C4-2B (cell line): ENCODE measurements at regions not wholly inside any gene's neighbourhood (a gene's known extent, or its start where the extent isn't known, plus 50 kb on each side); places are given as distances from the start of the nearest gene placed in this dataset.
"Not testable (repeated sequence)": the region's sequence is repeated elsewhere in the genome, so short reads cannot be mapped to it uniquely, and the experiment has no call there.

Source experiments
- ZFX ChIP-seq: fragments of 450-650 bp; IDR thresholded peaks from 2 replicates; pipeline ENCODE4 v1.6.1; 2017
- TF ChIP-seq, protein P1 (sequence below): fragments of 450-650 bp; conservative IDR thresholded peaks from 2 replicates; pipeline ENCODE4 v1.5.1; 2017; ENCODE audit warnings: mild to moderate bottlenecking

DNA sequence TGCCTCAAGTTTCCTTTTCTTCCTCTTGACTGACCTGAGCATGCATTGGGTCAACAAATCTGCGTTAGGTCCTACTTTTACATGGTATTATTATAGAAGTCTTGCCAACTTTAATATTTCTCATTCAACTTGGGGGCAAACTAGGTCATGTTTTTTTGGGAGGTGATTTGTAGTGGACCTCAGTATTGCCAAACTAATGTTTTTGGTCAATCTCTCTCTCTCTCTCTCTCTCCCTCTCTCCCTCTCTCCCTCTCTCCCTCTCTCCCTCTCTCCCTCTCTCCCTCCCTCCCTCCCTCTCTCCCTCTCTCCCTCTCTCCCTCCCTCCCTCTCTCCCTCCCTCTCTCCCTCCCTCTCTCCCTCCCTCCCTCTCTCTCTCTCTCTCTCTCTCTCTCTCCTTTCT lies 848.9 kb downstream of the MCTP2 start:
- TF ChIP-seq, protein P1, sequence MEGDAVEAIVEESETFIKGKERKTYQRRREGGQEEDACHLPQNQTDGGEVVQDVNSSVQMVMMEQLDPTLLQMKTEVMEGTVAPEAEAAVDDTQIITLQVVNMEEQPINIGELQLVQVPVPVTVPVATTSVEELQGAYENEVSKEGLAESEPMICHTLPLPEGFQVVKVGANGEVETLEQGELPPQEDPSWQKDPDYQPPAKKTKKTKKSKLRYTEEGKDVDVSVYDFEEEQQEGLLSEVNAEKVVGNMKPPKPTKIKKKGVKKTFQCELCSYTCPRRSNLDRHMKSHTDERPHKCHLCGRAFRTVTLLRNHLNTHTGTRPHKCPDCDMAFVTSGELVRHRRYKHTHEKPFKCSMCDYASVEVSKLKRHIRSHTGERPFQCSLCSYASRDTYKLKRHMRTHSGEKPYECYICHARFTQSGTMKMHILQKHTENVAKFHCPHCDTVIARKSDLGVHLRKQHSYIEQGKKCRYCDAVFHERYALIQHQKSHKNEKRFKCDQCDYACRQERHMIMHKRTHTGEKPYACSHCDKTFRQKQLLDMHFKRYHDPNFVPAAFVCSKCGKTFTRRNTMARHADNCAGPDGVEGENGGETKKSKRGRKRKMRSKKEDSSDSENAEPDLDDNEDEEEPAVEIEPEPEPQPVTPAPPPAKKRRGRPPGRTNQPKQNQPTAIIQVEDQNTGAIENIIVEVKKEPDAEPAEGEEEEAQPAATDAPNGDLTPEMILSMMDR = not testable (repeated sequence)
- not testable (repeated sequence) for TF ChIP-seq ZFX
